Thyroid gland (tissue), 4 donors: ENCODE measurements at regions not wholly inside any gene's neighbourhood (a gene's known extent, or its start where the extent isn't known, plus 50 kb on each side); places are given as distances from the start of the nearest gene placed in this dataset.

Source experiments
- DNase-seq, 2 donors: peaks; one replicate each; pipeline ENCODE4 v3.0.0-alpha.2; 2019
- H3K27ac ChIP-seq, 3 donors: fragments of 200-600 bp; sonication (generic); 1 replicate in 2 of 3; 2 replicates in 1 of 3; pipeline ENCODE4 v1.5.1; 2016 to 2019; ENCODE audit warnings: mild to moderate bottlenecking in 1 of 3, moderate library complexity in 1 of 3
- H3K27me3 ChIP-seq: fragments of 200-600 bp; sonication (generic); one replicate; pipeline ENCODE4 v1.5.1; 2019
- H3K36me3 ChIP-seq, 2 donors: fragments of 200-600 bp; sonication (generic); one replicate each; pipeline ENCODE4 v1.5.1; 2016 to 2019
- H3K4me1 ChIP-seq, 2 donors: fragments of 200-600 bp; sonication (generic); one replicate each; pipeline ENCODE4 v1.5.1; 2017 to 2019
- H3K4me3 ChIP-seq, 3 donors: fragments of 200-600 bp; sonication (generic); replicated peaks in 1 of 3; 1 replicate in 2 of 3; 2 replicates in 1 of 3; pipeline ENCODE4 v1.5.1; 2016; ENCODE audit warnings: mild to moderate bottlenecking in 1 of 3
- H3K9me3 ChIP-seq: fragments of 200-600 bp; sonication (generic); one replicate; pipeline ENCODE4 v1.5.1; 2017
- CTCF ChIP-seq, 6 experiments: fragments of 200-600 bp in 3 of 6; fragments of 450-650 bp in 3 of 6; sonication (generic) in 3 of 6; IDR thresholded peaks; one replicate each; pipeline ENCODE4 v1.5.1; 2016 to 2019; ENCODE audit warnings: antibody characterized with exemption in 6 of 6, mild to moderate bottlenecking in 2 of 6, inconsistent platforms in 1 of 6, moderate library complexity in 1 of 6
- POLR2A ChIP-seq, 2 donors: fragments of 450-650 bp; IDR thresholded peaks; one replicate each; pipeline ENCODE4 v1.6.1; 2017; ENCODE audit warnings: antibody characterized with exemption in 2 of 2, mild to moderate bottlenecking in 2 of 2, moderate library complexity in 1 of 2
- WGBS, 2 donors: methylation state at CpG; one replicate each; pipeline ENCODE4 v1.1.5; 2017; 5-methylcytosine and 5-hydroxymethylcytosine counted together
- intact Hi-C: fragments of 100-400 bp; cut with DNase I; formaldehyde crosslinking; loops from one replicate; pipeline ENCODE4 v1.15.1; 2023

- TF ChIP-seq CTCF (IDR thresholded peaks at IDR 0.05): no peak
- TF ChIP-seq POLR2A (IDR thresholded peaks at IDR 0.05): no peak
- intact Hi-C loops: no loop called here
- Histone ChIP-seq H3K9me3 (no peaks in the 10 kb centered on the region), H3K4me1 (no peaks in the 10 kb centered on the region), H3K27me3 (no peaks in the 10 kb centered on the region), H3K4me3 (no peak overlapping the region), H3K36me3 (no peaks in the 10 kb centered on the region), H3K27ac (no peak overlapping the region)
- WGBS, 2 donors: 78 to 79% methylated on average over 6 of the region's 6 CpGs
- no peak for DNase-seq
Observed at GRCh38 chr11:109984634-109985289, 108.4 kb upstream of the ZC3H12C start.

GRCh38 chr11:109986488-109986887 lies 106.7 kb upstream of the ZC3H12C start:
- H3K4me1 ChIP-seq: no peaks in the 10 kb centered on the region
- no peak for DNase-seq
- no peak overlapping the region for H3K4me3 ChIP-seq
- 85 to 87% methylated on average over 1 of the region's 1 CpG for WGBS, 2 donors
- H3K27me3 ChIP-seq: no peaks in the 10 kb centered on the region
- H3K36me3 ChIP-seq: no peaks in the 10 kb centered on the region
- H3K27ac ChIP-seq: no peak overlapping the region
- H3K9me3 ChIP-seq: no peaks in the 10 kb centered on the region
- intact Hi-C loops: no loop called here
- TF ChIP-seq POLR2A (IDR thresholded peaks at IDR 0.05) (no peak), CTCF (IDR thresholded peaks at IDR 0.05) (no peak)

- TF ChIP-seq POLR2A (IDR thresholded peaks at IDR 0.05) (no peak), CTCF (IDR thresholded peaks at IDR 0.05) (no peak)
- 90 to 95% methylated on average over 1 of the region's 1 CpG for WGBS, 2 donors
Observed at GRCh38 chr11:109991835-109992234, 101.4 kb upstream of the ZC3H12C start.

GRCh38 chr11:109993786-109994185 lies 99.4 kb upstream of the ZC3H12C start:
- no peaks in the 10 kb centered on the region for H3K27me3 ChIP-seq
- DNase-seq: no peak
- intact Hi-C loops: no loop called here
- H3K27ac ChIP-seq: no peak overlapping the region
- 86 to 100% methylated on average over 1 of the region's 1 CpG for WGBS, 2 donors
- no peaks in the 10 kb centered on the region for H3K4me1 ChIP-seq
- no peaks in the 10 kb centered on the region for H3K36me3 ChIP-seq
- TF ChIP-seq POLR2A (IDR thresholded peaks at IDR 0.05) (no peak), CTCF (IDR thresholded peaks at IDR 0.05) (no peak)
- no peak overlapping the region for H3K4me3 ChIP-seq
- H3K9me3 ChIP-seq: no peaks in the 10 kb centered on the region

More at GRCh38 chr11:109991835-109992234, 101.4 kb upstream of the ZC3H12C start:
- Histone ChIP-seq H3K4me3 (no peak overlapping the region), H3K4me1 (no peaks in the 10 kb centered on the region), H3K36me3 (no peaks in the 10 kb centered on the region), H3K27ac (no peak overlapping the region), H3K27me3 (no peaks in the 10 kb centered on the region), H3K9me3 (no peaks in the 10 kb centered on the region)
- DNase-seq: no peak
- intact Hi-C loops: no loop called here

- 87 to 88% methylated on average over 6 of the region's 6 CpGs for WGBS, 2 donors
- H3K27me3 ChIP-seq: no peaks in the 10 kb centered on the region
- TF ChIP-seq POLR2A (IDR thresholded peaks at IDR 0.05): no peak
- no peak for TF ChIP-seq CTCF (IDR thresholded peaks at IDR 0.05)
- intact Hi-C loops: no loop called here
- no peaks in the 10 kb centered on the region for H3K9me3 ChIP-seq
- H3K36me3 ChIP-seq: no peaks in the 10 kb centered on the region
- H3K27ac ChIP-seq: no peak overlapping the region
- no peak for DNase-seq
- peaks cover 0 to 4% of the 10 kb centered on the region in 2 donors for H3K4me1 ChIP-seq
- no peak overlapping the region for H3K4me3 ChIP-seq
Observed at GRCh38 chr11:109994907-109995306, 98.3 kb upstream of the ZC3H12C start.
